ENCODE measurements at regions not wholly inside any gene's neighbourhood (a gene's known extent, or its start where the extent isn't known, plus 50 kb on each side); places are given as distances from the start of the nearest gene placed in this dataset.

GRCh38 chrX:131621650-131622049 is 77.8 kb downstream of the OR13H1 start:
- FAIRE-seq, result no peak
- DNase-seq (ENCODE audit: low read depth), result no peak
- no peak overlapping the region for H3K4me3 ChIP-seq (ENCODE audit: low read depth, low read length)
- H3K36me3 ChIP-seq (ENCODE audit: control insufficient read depth, insufficient read depth, low read length), result no peaks in the 10 kb centered on the region
- H3K27me3 ChIP-seq (ENCODE audit: control insufficient read depth, insufficient read depth, low read length), result no peaks in the 10 kb centered on the region
- TF ChIP-seq CTCF (IDR thresholded peaks at IDR 0.05; ENCODE audit: insufficient read depth, low read length, severe bottlenecking), result no peak

GRCh38 chrX:131626681-131627296 is 82.9 kb downstream of the OR13H1 start:
- TF ChIP-seq CTCF (IDR thresholded peaks at IDR 0.05; ENCODE audit: insufficient read depth, low read length, severe bottlenecking), result no peak
- DNase-seq (ENCODE audit: low read depth) (no peak), FAIRE-seq (no peak)
- H3K36me3 ChIP-seq (ENCODE audit: control insufficient read depth, insufficient read depth, low read length), result no peaks in the 10 kb centered on the region
- no peaks in the 10 kb centered on the region for H3K27me3 ChIP-seq (ENCODE audit: control insufficient read depth, insufficient read depth, low read length)
- H3K4me3 ChIP-seq (ENCODE audit: low read depth, low read length), result no peak overlapping the region

GRCh38 chrX:131630534-131630933 is 86.7 kb downstream of the OR13H1 start:
- Histone ChIP-seq H3K36me3 (ENCODE audit: control insufficient read depth, insufficient read depth, low read length) (no peaks in the 10 kb centered on the region), H3K4me3 (ENCODE audit: low read depth, low read length) (no peak overlapping the region), H3K27me3 (ENCODE audit: control insufficient read depth, insufficient read depth, low read length) (no peaks in the 10 kb centered on the region)
- TF ChIP-seq CTCF (IDR thresholded peaks at IDR 0.05; ENCODE audit: insufficient read depth, low read length, severe bottlenecking), result no peak
- DNase-seq (ENCODE audit: low read depth) (no peak), FAIRE-seq (no peak)

- DNase-seq (ENCODE audit: low read depth), result peak; percentile 32
Measured at GRCh38 chrX:131633285-131633917, 89.5 kb downstream of the OR13H1 start.

GRCh38 chrX:131634900-131635299 is 91.0 kb downstream of the OR13H1 start:
- FAIRE-seq (no peak), DNase-seq (ENCODE audit: low read depth) (no peak)
- H3K36me3 ChIP-seq (ENCODE audit: control insufficient read depth, insufficient read depth, low read length), result no peaks in the 10 kb centered on the region
- no peak overlapping the region for H3K4me3 ChIP-seq (ENCODE audit: low read depth, low read length)
- H3K27me3 ChIP-seq (ENCODE audit: control insufficient read depth, insufficient read depth, low read length), result no peaks in the 10 kb centered on the region
- TF ChIP-seq CTCF (IDR thresholded peaks at IDR 0.05; ENCODE audit: insufficient read depth, low read length, severe bottlenecking), result no peak

More at GRCh38 chrX:131633285-131633917, 89.5 kb downstream of the OR13H1 start:
- no peaks in the 10 kb centered on the region for H3K27me3 ChIP-seq (ENCODE audit: control insufficient read depth, insufficient read depth, low read length)
- FAIRE-seq, result peak; percentile 91
- no peaks in the 10 kb centered on the region for H3K36me3 ChIP-seq (ENCODE audit: control insufficient read depth, insufficient read depth, low read length)
- peak; percentile 67 for TF ChIP-seq CTCF (IDR thresholded peaks at IDR 0.05; ENCODE audit: insufficient read depth, low read length, severe bottlenecking)
- no peak overlapping the region for H3K4me3 ChIP-seq (ENCODE audit: low read depth, low read length)

GRCh38 chrX:131646106-131646505 is 102.2 kb downstream of the OR13H1 start:
- no peak for DNase-seq (ENCODE audit: low read depth)
- no peak for FAIRE-seq
- Histone ChIP-seq H3K4me3 (ENCODE audit: low read depth, low read length) (no peak overlapping the region), H3K27me3 (ENCODE audit: control insufficient read depth, insufficient read depth, low read length) (no peaks in the 10 kb centered on the region), H3K36me3 (ENCODE audit: control insufficient read depth, insufficient read depth, low read length) (no peaks in the 10 kb centered on the region)
- TF ChIP-seq CTCF (IDR thresholded peaks at IDR 0.05; ENCODE audit: insufficient read depth, low read length, severe bottlenecking), result no peak
